Nephron (organoid): ENCODE measurements at regions not wholly inside any gene's neighbourhood (a gene's known extent, or its start where the extent isn't known, plus 50 kb on each side); places are given as distances from the start of the nearest gene placed in this dataset.

Experiments used
- H3K27ac Mint-ChIP-seq, 3 experiments: 2 replicates each; pipeline ENCODE4 v1.8.0; 2020; ENCODE audit warnings: mixed read lengths in 3 of 3, mild to moderate bottlenecking in 2 of 3, moderate library complexity in 1 of 3
- H3K27me3 Mint-ChIP-seq: 2 replicates; pipeline ENCODE4 v1.8.0; 2021; ENCODE audit warnings: low read depth, mild to moderate bottlenecking, moderate library complexity, mixed read lengths
- H3K36me3 Mint-ChIP-seq: 2 replicates; pipeline ENCODE4 v1.8.0; 2020; ENCODE audit warnings: low read depth, mixed read lengths
- H3K4me1 Mint-ChIP-seq: 2 replicates; pipeline ENCODE4 v1.8.0; 2020; ENCODE audit warnings: mixed read lengths
- H3K4me3 Mint-ChIP-seq, 3 experiments: 2 replicates each; pipeline ENCODE4 v1.8.0; 2020; ENCODE audit warnings: mild to moderate bottlenecking in 3 of 3, mixed read lengths in 3 of 3, moderate library complexity in 2 of 3
- H3K9me3 Mint-ChIP-seq: 2 replicates; pipeline ENCODE4 v1.8.0; 2020; ENCODE audit warnings: mixed read lengths
- CTCF ChIP-seq, 3 experiments: fragments of 200-600 bp; sonication (generic); IDR thresholded peaks; one replicate each; pipeline ENCODE4 v1.5.0; 2021; ENCODE audit warnings: antibody characterized with exemption in 3 of 3; ENCODE audit not compliant: unreplicated experiment in 3 of 3

DNA sequence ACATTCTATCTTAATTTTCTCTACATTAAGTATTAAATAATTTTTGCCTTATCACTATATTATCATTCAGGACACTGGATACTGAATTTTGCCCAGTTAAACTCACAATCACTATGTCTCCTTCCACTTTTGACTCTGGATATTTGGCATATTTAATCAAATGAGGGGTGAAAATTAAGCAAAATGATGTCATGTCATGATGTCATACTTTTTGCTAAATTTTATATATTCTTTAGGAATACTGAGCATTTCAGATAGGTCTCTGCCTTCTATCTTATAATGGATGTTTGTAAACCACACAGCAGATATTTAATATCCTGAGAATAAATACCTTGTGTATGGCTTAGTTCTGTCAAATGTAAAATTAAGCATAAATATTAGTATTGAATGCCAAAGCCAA, 79.5 kb upstream of the HIVEP3 start:
- Mint-ChIP-seq H3K27me3 (peaks cover 5% of the 10 kb centered on the region), H3K4me1 (no peaks in the 10 kb centered on the region), H3K27ac (no peak overlapping the region), H3K9me3 (peaks cover 3% of the 10 kb centered on the region), H3K4me3 (no peak overlapping the region), H3K36me3 (no peaks in the 10 kb centered on the region)
- no peak for TF ChIP-seq CTCF (IDR thresholded peaks at IDR 0.05; ENCODE audit: unreplicated experiment in 3 of 3)

DNA sequence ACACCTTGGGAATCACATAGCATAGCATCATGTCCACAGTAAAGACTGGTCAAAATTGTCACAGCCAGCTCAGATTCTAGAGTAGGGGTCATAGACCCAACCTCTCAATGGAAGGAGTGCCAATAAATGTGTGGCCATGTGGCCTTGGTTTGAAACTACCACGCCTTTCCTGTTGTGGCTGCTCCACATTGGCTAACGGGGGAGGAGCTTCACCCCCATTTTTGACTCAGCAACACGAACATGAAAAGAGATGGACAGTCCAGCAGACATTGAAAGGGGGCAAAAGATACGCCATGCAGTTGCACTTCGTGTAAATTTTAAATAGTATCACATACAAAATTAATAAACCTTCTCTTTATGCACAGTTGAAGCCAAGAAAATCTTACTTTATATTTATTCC, 78.4 kb upstream of the HIVEP3 start:
- no peak overlapping the region for H3K4me3 Mint-ChIP-seq
- no peak overlapping the region for H3K27ac Mint-ChIP-seq
- H3K36me3 Mint-ChIP-seq, result no peaks in the 10 kb centered on the region
- H3K27me3 Mint-ChIP-seq, result peaks cover 5% of the 10 kb centered on the region
- peaks cover 3% of the 10 kb centered on the region for H3K9me3 Mint-ChIP-seq
- no peaks in the 10 kb centered on the region for H3K4me1 Mint-ChIP-seq
- no peak for TF ChIP-seq CTCF (IDR thresholded peaks at IDR 0.05; ENCODE audit: unreplicated experiment in 3 of 3)

- peaks cover 3% of the 10 kb centered on the region for H3K9me3 Mint-ChIP-seq
- H3K27ac Mint-ChIP-seq, result no peak overlapping the region
- no peak overlapping the region for H3K4me3 Mint-ChIP-seq
- no peak for TF ChIP-seq CTCF (IDR thresholded peaks at IDR 0.05; ENCODE audit: unreplicated experiment in 3 of 3)
- H3K4me1 Mint-ChIP-seq, result no peaks in the 10 kb centered on the region
- peaks cover 5% of the 10 kb centered on the region for H3K27me3 Mint-ChIP-seq
- no peaks in the 10 kb centered on the region for H3K36me3 Mint-ChIP-seq
Observed at GRCh38 chr1:41995441-41996130, 76.9 kb upstream of the HIVEP3 start.

- Mint-ChIP-seq H3K4me3 (no peak overlapping the region), H3K27ac (no peak overlapping the region), H3K36me3 (no peaks in the 10 kb centered on the region), H3K9me3 (peaks cover 3% of the 10 kb centered on the region), H3K27me3 (no peaks in the 10 kb centered on the region), H3K4me1 (no peaks in the 10 kb centered on the region)
- no peak for TF ChIP-seq CTCF (IDR thresholded peaks at IDR 0.05; ENCODE audit: unreplicated experiment in 3 of 3)
Observed at GRCh38 chr1:41994195-41994894, 75.6 kb upstream of the HIVEP3 start.

DNA sequence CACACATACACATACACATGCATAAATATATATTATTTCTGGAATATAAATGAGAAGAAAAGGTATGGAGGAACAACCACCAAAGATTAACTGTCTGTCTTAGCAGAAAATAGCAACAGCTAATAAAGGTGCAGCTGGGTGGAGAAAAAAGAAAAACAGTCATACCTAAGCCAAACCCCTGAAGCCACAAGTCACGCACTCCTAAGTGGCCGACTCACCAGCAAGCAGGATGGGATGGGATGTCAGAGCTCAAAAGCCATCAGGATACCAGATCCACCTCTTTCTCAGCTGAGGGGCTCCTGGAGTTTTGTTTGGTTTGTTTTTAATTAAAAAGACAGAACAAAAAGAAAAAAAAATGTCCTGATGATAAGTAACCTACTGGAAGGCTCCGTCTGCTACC, 64.7 kb upstream of the HIVEP3 start:
- peaks cover 7% of the 10 kb centered on the region for H3K9me3 Mint-ChIP-seq

More for the DNA sequence above, 64.7 kb upstream of the HIVEP3 start:
- Mint-ChIP-seq H3K4me3 (no peak overlapping the region), H3K27me3 (no peaks in the 10 kb centered on the region), H3K36me3 (no peaks in the 10 kb centered on the region), H3K4me1 (no peaks in the 10 kb centered on the region), H3K27ac (no peak overlapping the region)
- TF ChIP-seq CTCF (IDR thresholded peaks at IDR 0.05; ENCODE audit: unreplicated experiment in 3 of 3), result no peak
